ENCODE measurements at regions not wholly inside any gene's neighbourhood (a gene's known extent, or its start where the extent isn't known, plus 50 kb on each side); places are given as distances from the start of the nearest gene placed in this dataset.

GRCh38 chr12:111038941-111039340, 118.6 kb upstream of the MYL2 start:
- TF ChIP-seq CTCF (IDR thresholded peaks at IDR 0.05): no peak
- no peak for TF ChIP-seq ZFX (IDR thresholded peaks at IDR 0.05; ENCODE audit: borderline replicate concordance)
